ENCODE measurements at regions not wholly inside any gene's neighbourhood (a gene's known extent, or its start where the extent isn't known, plus 50 kb on each side); places are given as distances from the start of the nearest gene placed in this dataset.

GRCh38 chr1:163574119-163574518 is 252.4 kb downstream of the NUF2 start:
- Histone ChIP-seq H3K4me3 (ENCODE audit: low read depth, low read length) (no peak overlapping the region), H3K9me3 (ENCODE audit: control insufficient read depth, insufficient read depth, low read depth, low read length) (no peaks in the 10 kb centered on the region), H3K36me3 (ENCODE audit: control insufficient read depth in 2 of 2, insufficient read depth in 1 of 2, low read length in 2 of 2) (no peaks in the 10 kb centered on the region), H3K4me1 (ENCODE audit: control insufficient read depth, insufficient read depth, low read length) (no peaks in the 10 kb centered on the region), H3K27ac (ENCODE audit: extremely low read depth, low read depth, low read length) (no peak overlapping the region)
- ChIA-PET POLR2A (no interaction called here), CTCF (no interaction called here)
- TF ChIP-seq ZNF623 (tag by site-specific recombination; IDR thresholded peaks at IDR 0.05) (no peak), ZNF248 (tag by site-specific recombination; IDR thresholded peaks at IDR 0.05) (no peak), TRIM28 (IDR thresholded peaks at IDR 0.05; ENCODE audit: borderline replicate concordance, low read length) (no peak), ZSCAN4 (tag by site-specific recombination; IDR thresholded peaks at IDR 0.05) (no peak), ZNF549 (tag by site-specific recombination; IDR thresholded peaks at IDR 0.05) (no peak), ZNF747 (tag by site-specific recombination; IDR thresholded peaks at IDR 0.05) (no peak), PRDM4 (tag by site-specific recombination; IDR thresholded peaks at IDR 0.05) (no peak), AEBP2 (tag by site-specific recombination; IDR thresholded peaks at IDR 0.05; ENCODE audit: borderline replicate concordance) (no peak), ZSCAN18 (tag by site-specific recombination; IDR thresholded peaks at IDR 0.05) (no peak), GLIS1 (tag by site-specific recombination; IDR thresholded peaks at IDR 0.05) (no peak), ELK4 (IDR thresholded peaks at IDR 0.05; ENCODE audit: borderline replicate concordance, low read depth, low read length) (no peak), ZNF473 (tag by site-specific recombination; IDR thresholded peaks at IDR 0.05) (no peak), ZNF785 (tag by site-specific recombination; IDR thresholded peaks at IDR 0.05) (no peak), ZNF2 (tag by site-specific recombination; IDR thresholded peaks at IDR 0.05) (no peak), ZNF645 (tag by site-specific recombination; IDR thresholded peaks at IDR 0.05) (no peak), IKZF3 (tag by site-specific recombination; IDR thresholded peaks at IDR 0.05) (no peak), ZNF292 (tag by site-specific recombination; IDR thresholded peaks at IDR 0.05; ENCODE audit: borderline replicate concordance, low read depth) (no peak), ZNF521 (tag by site-specific recombination; IDR thresholded peaks at IDR 0.05) (no peak), ZNF280D (tag by site-specific recombination; IDR thresholded peaks at IDR 0.05) (no peak), ZNF791 (tag by site-specific recombination; IDR thresholded peaks at IDR 0.05) (no peak)

All from HEK293 (cell line).